HepG2 (cell line): ENCODE measurements at regions not wholly inside any gene's neighbourhood (a gene's known extent, or its start where the extent isn't known, plus 50 kb on each side); places are given as distances from the start of the nearest gene placed in this dataset.

Source experiments
- ARID4A ChIP-seq: sonication (generic); formaldehyde crosslinking; IDR thresholded peaks from 2 replicates; pipeline ENCODE4 v1.5.0; 2020; ENCODE audit warnings: mild to moderate bottlenecking, missing genetic modification reagents, borderline replicate concordance
- CBX5 ChIP-seq: sonication (generic); formaldehyde crosslinking; IDR thresholded peaks from 2 replicates; pipeline ENCODE4 v1.4.0; 2020; ENCODE audit warnings: missing genetic modification reagents, borderline replicate concordance
- CTCF ChIP-seq: sonication (generic); formaldehyde crosslinking; IDR thresholded peaks from 2 replicates; pipeline ENCODE4 v1.5.0; 2020; ENCODE audit warnings: mild to moderate bottlenecking, missing genetic modification reagents, moderate library complexity
- ETV5 ChIP-seq: IDR thresholded peaks from 2 replicates; pipeline ENCODE4 v1.6.1; 2018; ENCODE audit warnings: missing biosample characterization, missing genetic modification reagents, inconsistent platforms, borderline replicate concordance
- HCFC1 ChIP-seq: fragments of 150-350 bp; IDR thresholded peaks from 2 replicates; pipeline ENCODE4 v1.6.1; 2014; ENCODE audit warnings: low read depth, low read length
- IRF1 ChIP-seq: sonication (generic); formaldehyde crosslinking; IDR thresholded peaks from 2 replicates; pipeline ENCODE4 v1.4.0; 2020; ENCODE audit warnings: low read depth, mild to moderate bottlenecking, missing genetic modification reagents
- KDM4B ChIP-seq: sonication (generic); formaldehyde crosslinking; IDR thresholded peaks from 2 replicates; pipeline ENCODE4 v1.4.0; 2020; ENCODE audit warnings: missing genetic modification reagents
- MYPOP ChIP-seq: sonication (generic); formaldehyde crosslinking; IDR thresholded peaks from 2 replicates; pipeline ENCODE4 v1.8.1; 2023; ENCODE audit warnings: mild to moderate bottlenecking, moderate library complexity, missing genetic modification reagents
- NFATC3 ChIP-seq: sonication (generic); formaldehyde crosslinking; IDR thresholded peaks from 2 replicates; pipeline ENCODE4 v1.5.1; 2020; ENCODE audit warnings: mild to moderate bottlenecking, missing genetic modification reagents
- POLR2A ChIP-seq, 2 experiments: IDR thresholded peaks; 2 replicates each; pipeline ENCODE4 v1.6.1; 2011; ENCODE audit warnings: low read depth in 2 of 2, low read length in 2 of 2, mild to moderate bottlenecking in 1 of 2, moderate library complexity in 1 of 2; ENCODE audit not compliant: insufficient read depth in 1 of 2
- RXRA ChIP-seq: sonication (generic); formaldehyde crosslinking; IDR thresholded peaks from 2 replicates; pipeline ENCODE4 v1.5.1; 2020; ENCODE audit warnings: missing genetic modification reagents
- SKIL ChIP-seq: sonication (generic); formaldehyde crosslinking; IDR thresholded peaks from 2 replicates; pipeline ENCODE4 v1.8.0; 2022; ENCODE audit warnings: missing genetic modification reagents, mild to moderate bottlenecking, moderate library complexity, borderline replicate concordance
- TMF1 ChIP-seq: sonication (generic); formaldehyde crosslinking; IDR thresholded peaks from 2 replicates; pipeline ENCODE4 v1.8.1; 2022; ENCODE audit warnings: low read depth, missing genetic modification reagents

- TF ChIP-seq CTCF (CRISPR knock-in tag) (no peak), MYPOP (CRISPR knock-in tag) (no peak), CBX5 (CRISPR knock-in tag) (no peak), POLR2A (IDR thresholded peaks at IDR 0.05; ENCODE audit: insufficient read depth in 1 of 2, low read depth in 2 of 2, low read length in 2 of 2) (no peak), ARID4A (no peak), TMF1 (CRISPR knock-in tag) (no peak), SKIL (CRISPR knock-in tag) (no peak), KDM4B (CRISPR knock-in tag) (no peak), NFATC3 (no peak), IRF1 (CRISPR knock-in tag) (no peak), RXRA (no peak), ETV5 (CRISPR knock-in tag) (no peak), HCFC1 (no peak)
Observed at GRCh38 chr10:2519139-2519538, 548.2 kb upstream of the PFKP start.
